Esophagus (tissue), 2 donors: ENCODE measurements at regions not wholly inside any gene's neighbourhood (a gene's known extent, or its start where the extent isn't known, plus 50 kb on each side); places are given as distances from the start of the nearest gene placed in this dataset.

Source experiments
- H3K27ac ChIP-seq, 2 donors: one replicate each; pipeline ENCODE4 v1.5.1; 2013; ENCODE audit warnings: low read depth in 2 of 2, mild to moderate bottlenecking in 2 of 2, inconsistent platforms in 1 of 2, low read length in 1 of 2, moderate library complexity in 1 of 2
- H3K27me3 ChIP-seq, 2 donors: one replicate each; pipeline ENCODE4 v1.6.1; 2013; ENCODE audit warnings: low read length in 2 of 2, control low read depth in 1 of 2, mild to moderate bottlenecking in 1 of 2; ENCODE audit not compliant: insufficient read depth in 2 of 2, control insufficient read depth in 1 of 2
- H3K36me3 ChIP-seq, 2 donors: one replicate each; pipeline ENCODE4 v1.6.1; 2013; ENCODE audit warnings: low read length in 1 of 2; ENCODE audit not compliant: control insufficient read depth in 2 of 2, insufficient read depth in 2 of 2
- H3K4me1 ChIP-seq, 2 donors: one replicate each; pipeline ENCODE4 v1.6.1; 2013; ENCODE audit warnings: low read length in 1 of 2; ENCODE audit not compliant: control insufficient read depth in 2 of 2, insufficient read depth in 2 of 2
- H3K4me3 ChIP-seq, 2 donors: one replicate each; pipeline ENCODE4 v1.5.1; 2013; ENCODE audit warnings: low read length in 2 of 2, mild to moderate bottlenecking in 2 of 2, low read depth in 1 of 2, moderate library complexity in 1 of 2
- H3K9me3 ChIP-seq, 2 donors: one replicate each; pipeline ENCODE4 v1.6.1; 2013; ENCODE audit warnings: mild to moderate bottlenecking in 2 of 2, low read depth in 1 of 2, low read length in 1 of 2, moderate library complexity in 1 of 2; ENCODE audit not compliant: control insufficient read depth in 2 of 2, insufficient read depth in 1 of 2
- whole genome bisulfite sequencing, 2 donors: extraction: QIAGEN DNeasy Blood & Tissue Kit; methylation state at CpG; one replicate each; pipeline ENCODE4 v1.1.7; 2013; 5-methylcytosine and 5-hydroxymethylcytosine counted together
- donor health status: healthy with polysubstance abuse.
- donor health status: Bipolar disorder and iron deficiency.

- Histone ChIP-seq H3K27ac (no peak overlapping the region), H3K9me3 (no peaks in the 10 kb centered on the region), H3K27me3 (no peaks in the 10 kb centered on the region), H3K36me3 (no peaks in the 10 kb centered on the region), H3K4me3 (no peak overlapping the region), H3K4me1 (peaks cover 0 to under 1% of the 10 kb centered on the region in 2 donors)
- WGBS, 2 donors: 92 to 94% methylated on average over 3 of the region's 3 CpGs
Measured at GRCh38 chr15:69720536-69720935, 267.9 kb downstream of the RPLP1 start.

GRCh38 chr15:69722924-69723323 lies 270.3 kb downstream of the RPLP1 start:
- H3K27me3 ChIP-seq: no peaks in the 10 kb centered on the region
- no peaks in the 10 kb centered on the region for H3K9me3 ChIP-seq
- H3K4me3 ChIP-seq: no peak overlapping the region
- no peak overlapping the region for H3K27ac ChIP-seq
- WGBS, 2 donors: 86 to 91% methylated on average over 5 of the region's 5 CpGs
- H3K36me3 ChIP-seq: no peaks in the 10 kb centered on the region
- no peaks in the 10 kb centered on the region for H3K4me1 ChIP-seq

- no peaks in the 10 kb centered on the region for H3K36me3 ChIP-seq
- no peaks in the 10 kb centered on the region for H3K4me1 ChIP-seq
- no peak overlapping the region for H3K27ac ChIP-seq
- no peaks in the 10 kb centered on the region for H3K27me3 ChIP-seq
- WGBS, 2 donors: 69 to 80% methylated on average over 7 of the region's 7 CpGs
- H3K4me3 ChIP-seq: no peak overlapping the region
- H3K9me3 ChIP-seq: no peaks in the 10 kb centered on the region
Measured at GRCh38 chr15:69723404-69724096, 270.9 kb downstream of the RPLP1 start.

GRCh38 chr15:69724333-69724732 lies 271.7 kb downstream of the RPLP1 start:
- H3K9me3 ChIP-seq: no peaks in the 10 kb centered on the region
- H3K4me1 ChIP-seq: no peaks in the 10 kb centered on the region
- H3K36me3 ChIP-seq: no peaks in the 10 kb centered on the region
- WGBS, 2 donors: 95 to 97% methylated on average over 3 of the region's 3 CpGs
- H3K27ac ChIP-seq: no peak overlapping the region
- H3K4me3 ChIP-seq: no peak overlapping the region
- H3K27me3 ChIP-seq: no peaks in the 10 kb centered on the region

GRCh38 chr15:69725275-69725674 lies 272.7 kb downstream of the RPLP1 start:
- 84 to 87% methylated on average over 4 of the region's 4 CpGs for WGBS, 2 donors
- H3K36me3 ChIP-seq: no peaks in the 10 kb centered on the region
- H3K4me1 ChIP-seq: no peaks in the 10 kb centered on the region
- no peak overlapping the region for H3K4me3 ChIP-seq
- no peaks in the 10 kb centered on the region for H3K27me3 ChIP-seq
- no peak overlapping the region for H3K27ac ChIP-seq
- H3K9me3 ChIP-seq: no peaks in the 10 kb centered on the region

GRCh38 chr15:69725957-69726356 lies 273.3 kb downstream of the RPLP1 start:
- no peaks in the 10 kb centered on the region for H3K36me3 ChIP-seq
- H3K9me3 ChIP-seq: no peaks in the 10 kb centered on the region
- H3K4me1 ChIP-seq: no peaks in the 10 kb centered on the region
- H3K4me3 ChIP-seq: no peak overlapping the region
- 83% methylated on average over 2 of the region's 2 CpGs for WGBS, 2 donors
- H3K27ac ChIP-seq: no peak overlapping the region
- no peaks in the 10 kb centered on the region for H3K27me3 ChIP-seq

- H3K4me1 ChIP-seq: no peaks in the 10 kb centered on the region
- no peak overlapping the region for H3K4me3 ChIP-seq
- no peak overlapping the region for H3K27ac ChIP-seq
- H3K36me3 ChIP-seq: no peaks in the 10 kb centered on the region
- H3K9me3 ChIP-seq: no peaks in the 10 kb centered on the region
- 88 to 90% methylated on average over 8 of the region's 8 CpGs for WGBS, 2 donors
- H3K27me3 ChIP-seq: no peaks in the 10 kb centered on the region
Measured at GRCh38 chr15:69727121-69727924, 274.7 kb downstream of the RPLP1 start.

GRCh38 chr15:69729167-69729748 lies 276.6 kb downstream of the RPLP1 start:
- WGBS, 2 donors: 57 to 60% methylated on average over 9 of the region's 9 CpGs
- no peaks in the 10 kb centered on the region for H3K27me3 ChIP-seq
- no peak overlapping the region for H3K4me3 ChIP-seq

GRCh38 chr15:69730281-69731080 lies 277.9 kb downstream of the RPLP1 start:
- no peaks in the 10 kb centered on the region for H3K36me3 ChIP-seq
- no peaks in the 10 kb centered on the region for H3K4me1 ChIP-seq
- H3K4me3 ChIP-seq: no peak overlapping the region
- peak overlapping the region in 1 of 2 donors; percentile 7 for H3K27ac ChIP-seq
- H3K27me3 ChIP-seq: no peaks in the 10 kb centered on the region
- WGBS, 2 donors: 73 to 78% methylated on average over 13 of the region's 13 CpGs
- no peaks in the 10 kb centered on the region for H3K9me3 ChIP-seq

More at GRCh38 chr15:69729167-69729748, 276.6 kb downstream of the RPLP1 start:
- no peaks in the 10 kb centered on the region for H3K4me1 ChIP-seq
- H3K36me3 ChIP-seq: no peaks in the 10 kb centered on the region
- no peaks in the 10 kb centered on the region for H3K9me3 ChIP-seq
- no peak overlapping the region for H3K27ac ChIP-seq
